PC-3 (cell line): ENCODE measurements at regions not wholly inside any gene's neighbourhood (a gene's known extent, or its start where the extent isn't known, plus 50 kb on each side); places are given as distances from the start of the nearest gene placed in this dataset.

ENCODE experiments used
- ATAC-seq: fragments of 200-7000 bp; cut with Tn5 transposase; 2 replicates; pipeline ENCODE4 v1.9.1; 2020; ENCODE audit warnings: mild to moderate bottlenecking, moderate library complexity
- BruUV-seq: library from RNA; stranded (reverse); fragments of 400-500 nt; replicated peaks from 2 replicates; lab custom pipeline; 2021; lab: Mats Ljungman, UMichigan
- CTCF ChIA-PET: fragments of 300-600 bp; sonication (Branson Sonifier 250); formaldehyde crosslinking; loops from one replicate; lab custom pipeline; 2022; ENCODE audit warnings: antibody characterized with exemption; lab: Charles Lee
- POLR2A ChIA-PET: fragments of 300-600 bp; sonication (Branson Sonifier 250); formaldehyde crosslinking; loops from one replicate; lab custom pipeline; 2022; ENCODE audit warnings: antibody characterized with exemption; ENCODE audit not compliant: unreplicated experiment; lab: Charles Lee
- DNase-seq: peaks from one replicate; pipeline ENCODE4 v3.0.0-alpha.2; 2015
- H2AFZ ChIP-seq: fragments of 300-600 bp; sonication (generic); 2 replicates; pipeline ENCODE4 v1.6.0; 2016; ENCODE audit warnings: antibody characterized with exemption, low read length
- H3F3A ChIP-seq: fragments of 300-600 bp; sonication (generic); one replicate; pipeline ENCODE4 v1.6.0; 2017; ENCODE audit warnings: antibody characterized with exemption, low read length, control low read depth, mild to moderate bottlenecking; ENCODE audit not compliant: unreplicated experiment
- H3K27ac ChIP-seq: fragments of 300-600 bp; sonication (generic); 2 replicates; pipeline ENCODE4 v1.5.1; 2016; ENCODE audit warnings: mild to moderate bottlenecking, low read length
- H3K27me3 ChIP-seq: fragments of 300-600 bp; sonication (generic); 2 replicates; pipeline ENCODE4 v1.6.1; 2016; ENCODE audit warnings: low read length, mixed read lengths
- H3K36me3 ChIP-seq: fragments of 300-600 bp; sonication (generic); 2 replicates; pipeline ENCODE4 v1.6.1; 2016; ENCODE audit warnings: low read depth, mixed run types, low read length, mixed read lengths
- H3K4me1 ChIP-seq: fragments of 300-600 bp; sonication (generic); 2 replicates; pipeline ENCODE4 v1.5.1; 2016; ENCODE audit warnings: low read length; ENCODE audit not compliant: insufficient read depth
- H3K4me2 ChIP-seq: fragments of 300-600 bp; sonication (generic); 2 replicates; pipeline ENCODE4 v1.6.0; 2016; ENCODE audit warnings: low read length
- H3K4me3 ChIP-seq: fragments of 300-600 bp; sonication (generic); 2 replicates; pipeline ENCODE4 v1.5.1; 2016; ENCODE audit warnings: mild to moderate bottlenecking, low read length, mixed read lengths
- H3K79me2 ChIP-seq: fragments of 300-600 bp; sonication (generic); 2 replicates; pipeline ENCODE4 v1.6.1; 2017; ENCODE audit warnings: low read length, mixed read lengths
- H3K9ac ChIP-seq: fragments of 300-600 bp; sonication (generic); 2 replicates; pipeline ENCODE4 v1.6.0; 2016; ENCODE audit warnings: mild to moderate bottlenecking, low read length
- H3K9me2 ChIP-seq: fragments of 300-600 bp; sonication (generic); replicated peaks from 2 replicates; pipeline ENCODE4 v1.6.1; 2016; ENCODE audit warnings: mixed run types, low read length, mixed read lengths
- H3K9me3 ChIP-seq: fragments of 300-600 bp; sonication (generic); 2 replicates; pipeline ENCODE4 v1.6.1; 2016; ENCODE audit warnings: low read length, mixed read lengths
- H4K20me1 ChIP-seq: fragments of 300-600 bp; sonication (generic); 2 replicates; pipeline ENCODE4 v1.6.1; 2016; ENCODE audit warnings: low read length, mixed read lengths
- EZH2 ChIP-seq: fragments of 300-600 bp; sonication (generic); IDR thresholded peaks from one replicate; pipeline ENCODE4 v1.6.1; 2017; ENCODE audit warnings: antibody characterized with exemption, mild to moderate bottlenecking, low read length; ENCODE audit not compliant: unreplicated experiment
- EZH2phosphoT487 ChIP-seq: fragments of 300-600 bp; sonication (generic); IDR thresholded peaks from 2 replicates; pipeline ENCODE4 v1.6.1; 2018; ENCODE audit warnings: mild to moderate bottlenecking, antibody characterized with exemption, low read length, borderline replicate concordance
- intact Hi-C: fragments of 100-400 bp; cut with micrococcal nuclease; formaldehyde crosslinking; loops from 2 replicates; pipeline ENCODE4 v1.9.0; 2023
- TF ChIP-seq, protein P1 (sequence below): fragments of 300-600 bp; sonication (generic); conservative IDR thresholded peaks from 2 replicates; pipeline ENCODE4 v1.5.1; 2017; ENCODE audit warnings: antibody characterized with exemption, low read depth, mild to moderate bottlenecking, low read length

DNA sequence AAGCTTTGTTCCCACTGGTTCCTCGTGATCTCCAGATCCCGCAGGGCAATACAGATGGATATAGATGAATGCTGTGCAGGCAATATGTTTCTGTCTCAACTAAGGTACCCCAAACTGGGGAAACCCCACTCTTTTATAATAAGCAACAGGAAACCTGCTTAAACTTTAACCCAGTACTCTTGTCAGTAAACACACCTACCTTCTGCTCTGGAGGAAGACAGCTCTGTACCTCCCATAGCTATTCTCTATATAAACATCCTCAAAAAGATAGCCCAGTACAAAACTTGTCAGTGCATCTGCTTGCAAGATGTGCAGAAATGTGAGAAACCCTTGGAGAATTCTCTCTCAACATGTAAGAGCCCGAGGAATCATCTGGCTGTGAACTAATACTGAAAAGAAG, 583.6 kb downstream of the OLFM4 start:
- BruUV-seq, result no TSS peak
- DNase-seq (no peak), ATAC-seq (no peak)
- H3K4me1 ChIP-seq, result no peaks in the 10 kb centered on the region
- no peak overlapping the region for H3K4me3 ChIP-seq
- no peaks in the 10 kb centered on the region for H3F3A ChIP-seq
- ChIA-PET CTCF (no interaction called here), POLR2A (no interaction called here)
- H3K79me2 ChIP-seq, result no peaks in the 10 kb centered on the region
- H3K9ac ChIP-seq, result no peak overlapping the region
- no peaks in the 10 kb centered on the region for H4K20me1 ChIP-seq
- no peaks in the 10 kb centered on the region for H3K36me3 ChIP-seq
- no peaks in the 10 kb centered on the region for H3K9me3 ChIP-seq
- H3K9me2 ChIP-seq, result no peaks in the 10 kb centered on the region
- no peak overlapping the region for H3K4me2 ChIP-seq
- intact Hi-C loops, result no loop called here
- TF ChIP-seq, protein P1, sequence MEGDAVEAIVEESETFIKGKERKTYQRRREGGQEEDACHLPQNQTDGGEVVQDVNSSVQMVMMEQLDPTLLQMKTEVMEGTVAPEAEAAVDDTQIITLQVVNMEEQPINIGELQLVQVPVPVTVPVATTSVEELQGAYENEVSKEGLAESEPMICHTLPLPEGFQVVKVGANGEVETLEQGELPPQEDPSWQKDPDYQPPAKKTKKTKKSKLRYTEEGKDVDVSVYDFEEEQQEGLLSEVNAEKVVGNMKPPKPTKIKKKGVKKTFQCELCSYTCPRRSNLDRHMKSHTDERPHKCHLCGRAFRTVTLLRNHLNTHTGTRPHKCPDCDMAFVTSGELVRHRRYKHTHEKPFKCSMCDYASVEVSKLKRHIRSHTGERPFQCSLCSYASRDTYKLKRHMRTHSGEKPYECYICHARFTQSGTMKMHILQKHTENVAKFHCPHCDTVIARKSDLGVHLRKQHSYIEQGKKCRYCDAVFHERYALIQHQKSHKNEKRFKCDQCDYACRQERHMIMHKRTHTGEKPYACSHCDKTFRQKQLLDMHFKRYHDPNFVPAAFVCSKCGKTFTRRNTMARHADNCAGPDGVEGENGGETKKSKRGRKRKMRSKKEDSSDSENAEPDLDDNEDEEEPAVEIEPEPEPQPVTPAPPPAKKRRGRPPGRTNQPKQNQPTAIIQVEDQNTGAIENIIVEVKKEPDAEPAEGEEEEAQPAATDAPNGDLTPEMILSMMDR, result no peak
- no peak for TF ChIP-seq EZH2
- TF ChIP-seq EZH2phosphoT487, result no peak
- H3K27ac ChIP-seq, result no peak overlapping the region
- H3K27me3 ChIP-seq, result no peaks in the 10 kb centered on the region
- H2AFZ ChIP-seq, result no peak overlapping the region

GRCh38 chr13:53622456-53622855, 593.8 kb downstream of the OLFM4 start:
- Histone ChIP-seq H3K9me3 (no peaks in the 10 kb centered on the region), H4K20me1 (no peaks in the 10 kb centered on the region), H3K4me2 (no peak overlapping the region), H3K4me1 (no peaks in the 10 kb centered on the region), H3K27ac (no peak overlapping the region), H3F3A (no peaks in the 10 kb centered on the region), H3K36me3 (no peaks in the 10 kb centered on the region), H3K9ac (no peak overlapping the region), H3K79me2 (no peaks in the 10 kb centered on the region), H2AFZ (no peak overlapping the region), H3K4me3 (no peak overlapping the region), H3K27me3 (no peaks in the 10 kb centered on the region), H3K9me2 (no peaks in the 10 kb centered on the region)
- no peak for DNase-seq
- no TSS peak for BruUV-seq
- no peak for ATAC-seq
- intact Hi-C loops, result no loop called here
- ChIA-PET CTCF (no interaction called here), POLR2A (no interaction called here)
- TF ChIP-seq EZH2 (no peak), EZH2phosphoT487 (no peak)
- TF ChIP-seq, protein P1, result no peak

- DNase-seq, result no peak
- intact Hi-C loops, result no loop called here
- no peaks in the 10 kb centered on the region for H3K4me1 ChIP-seq
- ATAC-seq, result no peak
- H3K9ac ChIP-seq, result no peak overlapping the region
- no peaks in the 10 kb centered on the region for H3K79me2 ChIP-seq
- POLR2A ChIA-PET, result no interaction called here
- H3K9me3 ChIP-seq, result no peaks in the 10 kb centered on the region
- H3K4me3 ChIP-seq, result no peak overlapping the region
- no peaks in the 10 kb centered on the region for H3K9me2 ChIP-seq
- no TSS peak for BruUV-seq
- CTCF ChIA-PET, result no interaction called here
- TF ChIP-seq, protein P1, result no peak
- TF ChIP-seq EZH2phosphoT487, result no peak
- TF ChIP-seq EZH2, result no peak
- H3K36me3 ChIP-seq, result no peaks in the 10 kb centered on the region
- H3K4me2 ChIP-seq, result no peak overlapping the region
- no peaks in the 10 kb centered on the region for H3F3A ChIP-seq
- no peaks in the 10 kb centered on the region for H4K20me1 ChIP-seq
- H3K27ac ChIP-seq, result no peak overlapping the region
- no peak overlapping the region for H2AFZ ChIP-seq
- H3K27me3 ChIP-seq, result no peaks in the 10 kb centered on the region
Measured at GRCh38 chr13:53623146-53623545, 594.5 kb downstream of the OLFM4 start.
